A549 (cell line): ENCODE measurements at regions not wholly inside any gene's neighbourhood (a gene's known extent, or its start where the extent isn't known, plus 50 kb on each side); places are given as distances from the start of the nearest gene placed in this dataset.

Source experiments
- ATAC-seq, 2 experiments: fragments of 200-7000 bp in 1 of 2; fragments of >200 bp in 1 of 2; cut with Nextera tagmentation in 1 of 2; cut with Tn5 transposase in 1 of 2; 3 replicates each; pipeline versions ENCODE4 v1.8.0 to v1.9.1; 2018 to 2020; ENCODE audit warnings: mild to moderate bottlenecking in 1 of 2, moderate library complexity in 1 of 2
- CTCF ChIA-PET: fragments of 300-600 bp; sonication (Branson Sonifier 250); formaldehyde crosslinking; extraction: SDS; loops from one replicate; lab custom pipeline; 2021; ENCODE audit warnings: antibody characterized with exemption, inconsistent platforms; lab: Yijun Ruan, JAX
- POLR2A ChIA-PET: fragments of 350-600 bp; formaldehyde crosslinking; extraction: SDS; loops from one replicate; lab custom pipeline; 2021; ENCODE audit warnings: antibody characterized with exemption, inconsistent platforms; lab: Yijun Ruan, JAX
- DNase-seq, 2 experiments: peaks; one replicate each; pipeline versions ENCODE4 v3.0.0 to v3.0.0-alpha.2; 2011 to 2016; ENCODE audit warnings: low read depth in 1 of 2, low spot score in 1 of 2
- FAIRE-seq: peaks from 2 replicates; lab custom pipeline; 2011; peaks lifted over from hg19 to GRCh38; lab: Jason Lieb, UNC
- H3K27ac ChIP-seq, 2 experiments: fragments of >200 bp; sonication (Bioruptor Twin); formaldehyde crosslinking; 3 replicates each; pipeline ENCODE4 v1.5.1; 2016 to 2017
- H3K4me1 ChIP-seq: fragments of >200 bp; sonication (Bioruptor Twin); formaldehyde crosslinking; 3 replicates; pipeline ENCODE4 v1.6.1; 2016
- H3K4me2 ChIP-seq: fragments of >200 bp; sonication (Bioruptor Twin); formaldehyde crosslinking; 3 replicates; pipeline ENCODE4 v1.6.1; 2016
- H3K4me3 ChIP-seq: fragments of >200 bp; sonication (Bioruptor Twin); formaldehyde crosslinking; 3 replicates; pipeline ENCODE4 v1.5.1; 2016
- H3K9me3 ChIP-seq: fragments of >200 bp; sonication (Bioruptor Twin); formaldehyde crosslinking; 3 replicates; pipeline ENCODE4 v1.6.1; 2016
- EHMT2 ChIP-seq: fragments of 200-600 bp; sonication (generic); IDR thresholded peaks from 2 replicates; pipeline ENCODE4 v1.6.1; 2016; ENCODE audit warnings: antibody characterized with exemption, low read depth, mild to moderate bottlenecking, moderate library complexity
- ESRRA ChIP-seq: fragments of 150-350 bp; IDR thresholded peaks from 2 replicates; pipeline ENCODE4 v1.6.1; 2014; ENCODE audit warnings: mild to moderate bottlenecking, low read length, borderline replicate concordance
- FOXS1 ChIP-seq: fragments of 250-450 bp; sonication (Bioruptor Pico); IDR thresholded peaks from 2 replicates; pipeline ENCODE4 v1.5.0; 2020; ENCODE audit warnings: mild to moderate bottlenecking, moderate library complexity
- HDAC2 ChIP-seq: fragments of 200-600 bp; sonication (generic); IDR thresholded peaks from 2 replicates; pipeline ENCODE4 v1.6.1; 2016
- HEYL ChIP-seq: fragments of 250-450 bp; sonication (Bioruptor Pico); IDR thresholded peaks from 2 replicates; pipeline ENCODE4 v1.8.0; 2021; ENCODE audit warnings: mild to moderate bottlenecking, moderate library complexity
- HOXA7 ChIP-seq: fragments of 250-450 bp; sonication (Bioruptor Pico); IDR thresholded peaks from 2 replicates; pipeline ENCODE4 v1.5.0; 2020; ENCODE audit warnings: mild to moderate bottlenecking, moderate library complexity
- HOXB5 ChIP-seq: fragments of 250-450 bp; sonication (Bioruptor Pico); IDR thresholded peaks from 2 replicates; pipeline ENCODE4 v1.5.0; 2020; ENCODE audit warnings: mild to moderate bottlenecking, moderate library complexity
- JUN ChIP-seq, 2 experiments: fragments of >200 bp; sonication (Bioruptor Twin); formaldehyde crosslinking; IDR thresholded peaks; 2 replicates in 1 of 2; 3 replicates in 1 of 2; pipeline ENCODE4 v1.6.1; 2016 to 2017
- JUNB ChIP-seq: fragments of >200 bp; sonication (Bioruptor Twin); formaldehyde crosslinking; IDR thresholded peaks from 2 replicates; pipeline ENCODE4 v1.6.1; 2016
- KDM1A ChIP-seq: fragments of 200-600 bp; sonication (generic); IDR thresholded peaks from 2 replicates; pipeline ENCODE4 v1.6.1; 2016; ENCODE audit warnings: low read depth, mild to moderate bottlenecking
- MAZ ChIP-seq: fragments of 150-350 bp; IDR thresholded peaks from 2 replicates; pipeline ENCODE4 v1.6.1; 2014; ENCODE audit warnings: antibody characterized with exemption, low read depth, low read length, borderline replicate concordance
- NPAS2 ChIP-seq: fragments of 250-450 bp; sonication (Bioruptor Pico); IDR thresholded peaks from 2 replicates; pipeline ENCODE4 v1.8.0; 2022; ENCODE audit warnings: mild to moderate bottlenecking, moderate library complexity, borderline replicate concordance
- PHF8 ChIP-seq: fragments of 200-600 bp; sonication (generic); IDR thresholded peaks from 2 replicates; pipeline ENCODE4 v1.6.1; 2016; ENCODE audit warnings: low read depth, mild to moderate bottlenecking, antibody characterized with exemption, moderate library complexity, borderline replicate concordance
- RARB ChIP-seq: fragments of 250-450 bp; sonication (Bioruptor Pico); IDR thresholded peaks from 2 replicates; pipeline ENCODE4 v1.8.0; 2021; ENCODE audit warnings: mild to moderate bottlenecking, moderate library complexity
- RFX5 ChIP-seq: fragments of 450-650 bp; IDR thresholded peaks from 2 replicates; pipeline ENCODE4 v1.7.1; 2014; ENCODE audit warnings: antibody characterized with exemption, mild to moderate bottlenecking, moderate library complexity
- TFCP2L1 ChIP-seq: fragments of 250-450 bp; sonication (Bioruptor Pico); IDR thresholded peaks from 2 replicates; pipeline ENCODE4 v1.5.0; 2021; ENCODE audit warnings: mild to moderate bottlenecking
- TP53 ChIP-seq: fragments of 250-450 bp; sonication (Bioruptor Pico); IDR thresholded peaks from 2 replicates; pipeline ENCODE4 v1.5.0; 2021; ENCODE audit warnings: mild to moderate bottlenecking, moderate library complexity
- ZFP36 ChIP-seq: fragments of 450-650 bp; IDR thresholded peaks from 2 replicates; pipeline ENCODE4 v1.6.1; 2014; ENCODE audit warnings: borderline replicate concordance; ENCODE audit not compliant: partially characterized antibody
- WGBS: methylation state at CpG from one replicate; pipeline ENCODE4 v1.1.6; 2017; ENCODE audit errors: missing lambda C conversion rate; 5-methylcytosine and 5-hydroxymethylcytosine counted together
- TF ChIP-seq, protein P1 (sequence below): fragments of >200 bp; sonication (Bioruptor Twin); formaldehyde crosslinking; IDR thresholded peaks from 3 replicates; pipeline ENCODE4 v1.5.1; 2016
- TF ChIP-seq, protein P2 (sequence below): fragments of 200-600 bp; sonication (generic); IDR thresholded peaks from 2 replicates; pipeline ENCODE4 v1.6.1; 2016; ENCODE audit warnings: antibody characterized with exemption, mild to moderate bottlenecking, moderate library complexity
- TF ChIP-seq, protein P3 (sequence below): fragments of 450-650 bp; IDR thresholded peaks from 2 replicates; pipeline ENCODE4 v1.6.1; 2014; ENCODE audit warnings: antibody characterized with exemption
- TF ChIP-seq, protein P4 (sequence below): IDR thresholded peaks from 2 replicates; pipeline ENCODE4 v1.6.1; 2012
- TF ChIP-seq, protein P5 (sequence below): IDR thresholded peaks from 2 replicates; pipeline ENCODE4 v1.6.1; 2012

DNA sequence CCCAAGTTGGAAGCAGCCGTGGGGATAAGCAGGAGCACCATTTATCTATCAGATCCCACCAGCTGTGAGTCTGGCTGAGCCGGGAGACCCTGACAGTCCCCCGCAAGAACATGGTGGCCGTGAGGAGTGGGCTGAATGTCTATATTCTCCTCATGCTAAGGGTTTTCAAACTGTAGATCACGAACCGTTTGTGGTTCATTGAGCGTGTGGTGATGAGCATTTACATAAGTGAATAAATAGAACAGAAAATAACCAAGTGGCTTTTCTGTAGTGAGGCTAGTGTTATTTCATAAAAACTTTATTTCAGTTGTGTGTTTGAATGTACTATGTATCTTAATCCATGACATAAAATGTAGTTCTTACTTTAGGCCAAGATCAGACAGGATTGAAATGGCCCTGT lies 190.2 kb upstream of the APCDD1 start:
- 0 out of 3 replicates have a peak, but pooled peaks cover 3% of the 10 kb centered on the region for H3K4me1 ChIP-seq
- no peak overlapping the region for H3K4me2 ChIP-seq
- WGBS, result 56% methylated on average over 6 of the region's 7 CpGs
- POLR2A ChIA-PET, result no interaction called here
- DNase-seq (no peak), FAIRE-seq (no peak)
- H3K27ac ChIP-seq, result no peak overlapping the region
- H3K4me3 ChIP-seq, result no peak overlapping the region
- no peak for TF ChIP-seq TFCP2L1 (CRISPR knock-in tag)
- TF ChIP-seq RFX5, result no peak
- no peak for TF ChIP-seq FOXS1 (CRISPR knock-in tag)
- TF ChIP-seq, protein P1, sequence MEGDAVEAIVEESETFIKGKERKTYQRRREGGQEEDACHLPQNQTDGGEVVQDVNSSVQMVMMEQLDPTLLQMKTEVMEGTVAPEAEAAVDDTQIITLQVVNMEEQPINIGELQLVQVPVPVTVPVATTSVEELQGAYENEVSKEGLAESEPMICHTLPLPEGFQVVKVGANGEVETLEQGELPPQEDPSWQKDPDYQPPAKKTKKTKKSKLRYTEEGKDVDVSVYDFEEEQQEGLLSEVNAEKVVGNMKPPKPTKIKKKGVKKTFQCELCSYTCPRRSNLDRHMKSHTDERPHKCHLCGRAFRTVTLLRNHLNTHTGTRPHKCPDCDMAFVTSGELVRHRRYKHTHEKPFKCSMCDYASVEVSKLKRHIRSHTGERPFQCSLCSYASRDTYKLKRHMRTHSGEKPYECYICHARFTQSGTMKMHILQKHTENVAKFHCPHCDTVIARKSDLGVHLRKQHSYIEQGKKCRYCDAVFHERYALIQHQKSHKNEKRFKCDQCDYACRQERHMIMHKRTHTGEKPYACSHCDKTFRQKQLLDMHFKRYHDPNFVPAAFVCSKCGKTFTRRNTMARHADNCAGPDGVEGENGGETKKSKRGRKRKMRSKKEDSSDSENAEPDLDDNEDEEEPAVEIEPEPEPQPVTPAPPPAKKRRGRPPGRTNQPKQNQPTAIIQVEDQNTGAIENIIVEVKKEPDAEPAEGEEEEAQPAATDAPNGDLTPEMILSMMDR, result no peak
- TF ChIP-seq, all 56 proteins: peak for 0
- CTCF ChIA-PET, result no interaction called here
- no peaks in the 10 kb centered on the region for H3K9me3 ChIP-seq
- no peak for ATAC-seq

DNA sequence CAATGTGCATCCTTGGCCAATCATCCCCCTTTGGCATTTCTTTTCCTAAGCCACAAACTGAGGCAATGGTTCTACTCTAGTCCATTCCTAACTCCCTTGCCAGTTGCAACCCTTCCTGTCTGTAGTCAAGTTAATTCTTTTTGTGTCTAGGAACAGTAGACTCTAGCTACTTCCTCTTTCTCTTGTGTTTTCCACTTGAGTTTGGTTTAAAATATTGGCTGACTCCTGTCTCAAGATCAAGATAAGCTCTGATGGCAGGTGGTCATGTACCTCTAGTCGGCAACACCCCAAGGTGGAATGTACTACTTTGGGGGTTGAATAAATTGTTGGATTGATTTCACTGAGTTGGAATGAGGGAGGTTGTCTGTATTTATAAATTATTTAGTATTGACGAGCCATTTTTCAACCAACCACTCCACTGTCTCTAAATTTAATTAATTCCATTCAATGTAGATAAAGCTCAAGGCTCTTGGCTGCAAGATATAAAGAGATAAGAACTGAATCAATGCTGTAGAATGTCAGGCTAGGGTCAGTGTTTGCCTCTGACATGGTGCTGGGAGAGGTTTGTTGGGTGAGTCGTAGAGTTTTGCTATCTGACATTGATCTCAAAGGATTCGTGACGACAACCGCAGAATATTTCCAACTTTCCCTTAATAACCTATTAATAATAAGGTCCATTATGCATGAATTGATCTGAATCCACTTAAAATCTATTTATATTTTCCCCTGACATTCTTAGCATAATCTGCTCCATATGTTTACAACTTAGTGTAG lies 188.7 kb upstream of the APCDD1 start:
- Histone ChIP-seq H3K4me3 (no peak overlapping the region), H3K4me1 (no peaks in the 10 kb centered on the region), H3K27ac (no peak overlapping the region), H3K4me2 (no peak overlapping the region), H3K9me3 (no peaks in the 10 kb centered on the region)
- WGBS, result 66% methylated on average over 6 of the region's 6 CpGs
- ATAC-seq, result no peak
- DNase-seq, result no peak
- no peak for TF ChIP-seq HOXB5 (CRISPR knock-in tag)
- TF ChIP-seq HOXA7, result no peak
- no peak for TF ChIP-seq NPAS2 (CRISPR knock-in tag)
- TF ChIP-seq, protein P2, sequence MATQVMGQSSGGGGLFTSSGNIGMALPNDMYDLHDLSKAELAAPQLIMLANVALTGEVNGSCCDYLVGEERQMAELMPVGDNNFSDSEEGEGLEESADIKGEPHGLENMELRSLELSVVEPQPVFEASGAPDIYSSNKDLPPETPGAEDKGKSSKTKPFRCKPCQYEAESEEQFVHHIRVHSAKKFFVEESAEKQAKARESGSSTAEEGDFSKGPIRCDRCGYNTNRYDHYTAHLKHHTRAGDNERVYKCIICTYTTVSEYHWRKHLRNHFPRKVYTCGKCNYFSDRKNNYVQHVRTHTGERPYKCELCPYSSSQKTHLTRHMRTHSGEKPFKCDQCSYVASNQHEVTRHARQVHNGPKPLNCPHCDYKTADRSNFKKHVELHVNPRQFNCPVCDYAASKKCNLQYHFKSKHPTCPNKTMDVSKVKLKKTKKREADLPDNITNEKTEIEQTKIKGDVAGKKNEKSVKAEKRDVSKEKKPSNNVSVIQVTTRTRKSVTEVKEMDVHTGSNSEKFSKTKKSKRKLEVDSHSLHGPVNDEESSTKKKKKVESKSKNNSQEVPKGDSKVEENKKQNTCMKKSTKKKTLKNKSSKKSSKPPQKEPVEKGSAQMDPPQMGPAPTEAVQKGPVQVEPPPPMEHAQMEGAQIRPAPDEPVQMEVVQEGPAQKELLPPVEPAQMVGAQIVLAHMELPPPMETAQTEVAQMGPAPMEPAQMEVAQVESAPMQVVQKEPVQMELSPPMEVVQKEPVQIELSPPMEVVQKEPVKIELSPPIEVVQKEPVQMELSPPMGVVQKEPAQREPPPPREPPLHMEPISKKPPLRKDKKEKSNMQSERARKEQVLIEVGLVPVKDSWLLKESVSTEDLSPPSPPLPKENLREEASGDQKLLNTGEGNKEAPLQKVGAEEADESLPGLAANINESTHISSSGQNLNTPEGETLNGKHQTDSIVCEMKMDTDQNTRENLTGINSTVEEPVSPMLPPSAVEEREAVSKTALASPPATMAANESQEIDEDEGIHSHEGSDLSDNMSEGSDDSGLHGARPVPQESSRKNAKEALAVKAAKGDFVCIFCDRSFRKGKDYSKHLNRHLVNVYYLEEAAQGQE, result no peak
- TF ChIP-seq TFCP2L1 (CRISPR knock-in tag), result no peak
- TF ChIP-seq, protein P3, sequence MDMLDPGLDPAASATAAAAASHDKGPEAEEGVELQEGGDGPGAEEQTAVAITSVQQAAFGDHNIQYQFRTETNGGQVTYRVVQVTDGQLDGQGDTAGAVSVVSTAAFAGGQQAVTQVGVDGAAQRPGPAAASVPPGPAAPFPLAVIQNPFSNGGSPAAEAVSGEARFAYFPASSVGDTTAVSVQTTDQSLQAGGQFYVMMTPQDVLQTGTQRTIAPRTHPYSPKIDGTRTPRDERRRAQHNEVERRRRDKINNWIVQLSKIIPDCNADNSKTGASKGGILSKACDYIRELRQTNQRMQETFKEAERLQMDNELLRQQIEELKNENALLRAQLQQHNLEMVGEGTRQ, result no peak
- TF ChIP-seq JUN (IDR thresholded peaks at IDR 0.05), result no peak
- no peak for TF ChIP-seq EHMT2
- no peak for TF ChIP-seq MAZ
- TF ChIP-seq HDAC2, result no peak
- no peak for TF ChIP-seq RARB (CRISPR knock-in tag)
- TF ChIP-seq KDM1A, result no peak
- POLR2A ChIA-PET, result no interaction called here
- CTCF ChIA-PET, result no interaction called here
- FAIRE-seq, result no peak

DNA sequence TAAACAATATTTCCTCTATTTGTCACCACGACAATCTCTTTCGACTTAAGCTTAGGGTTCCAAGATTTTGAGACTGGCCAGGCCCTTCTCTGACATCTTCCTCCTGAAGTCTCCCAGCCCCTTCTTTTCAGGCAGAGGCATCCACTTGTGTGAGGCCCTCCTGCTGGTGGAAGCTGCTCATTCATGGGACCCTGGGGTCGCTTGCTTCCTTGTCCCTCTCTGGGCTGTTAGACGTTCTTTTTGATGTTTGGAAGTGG lies 188.2 kb upstream of the APCDD1 start:
- H3K4me3 ChIP-seq, result no peak overlapping the region
- ChIA-PET CTCF (no interaction called here), POLR2A (no interaction called here)
- no peak for FAIRE-seq
- no peaks in the 10 kb centered on the region for H3K4me1 ChIP-seq
- no peak for ATAC-seq
- H3K9me3 ChIP-seq, result no peaks in the 10 kb centered on the region
- no peak overlapping the region for H3K27ac ChIP-seq
- WGBS, result 32% methylated on average over 4 of the region's 4 CpGs
- H3K4me2 ChIP-seq, result no peak overlapping the region
- DNase-seq, result no peak
- no peak for TF ChIP-seq HOXB5 (CRISPR knock-in tag)
- no peak for TF ChIP-seq TFCP2L1 (CRISPR knock-in tag)
- TF ChIP-seq, protein P4, sequence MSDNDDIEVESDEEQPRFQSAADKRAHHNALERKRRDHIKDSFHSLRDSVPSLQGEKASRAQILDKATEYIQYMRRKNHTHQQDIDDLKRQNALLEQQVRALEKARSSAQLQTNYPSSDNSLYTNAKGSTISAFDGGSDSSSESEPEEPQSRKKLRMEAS, result no peak
- no peak for TF ChIP-seq TP53 (CRISPR knock-in tag)
- no peak for TF ChIP-seq HEYL (CRISPR knock-in tag)
- TF ChIP-seq, protein P5, sequence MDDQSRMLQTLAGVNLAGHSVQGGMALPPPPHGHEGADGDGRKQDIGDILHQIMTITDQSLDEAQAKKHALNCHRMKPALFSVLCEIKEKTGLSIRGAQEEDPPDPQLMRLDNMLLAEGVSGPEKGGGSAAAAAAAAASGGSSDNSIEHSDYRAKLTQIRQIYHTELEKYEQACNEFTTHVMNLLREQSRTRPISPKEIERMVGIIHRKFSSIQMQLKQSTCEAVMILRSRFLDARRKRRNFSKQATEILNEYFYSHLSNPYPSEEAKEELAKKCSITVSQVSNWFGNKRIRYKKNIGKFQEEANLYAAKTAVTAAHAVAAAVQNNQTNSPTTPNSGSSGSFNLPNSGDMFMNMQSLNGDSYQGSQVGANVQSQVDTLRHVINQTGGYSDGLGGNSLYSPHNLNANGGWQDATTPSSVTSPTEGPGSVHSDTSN, result no peak
- TF ChIP-seq, protein P2, result no peak
- no peak for TF ChIP-seq JUNB
- no peak for TF ChIP-seq PHF8
- no peak for TF ChIP-seq ESRRA
- no peak for TF ChIP-seq ZFP36
